ENCODE measurements at regions not wholly inside any gene's neighbourhood (a gene's known extent, or its start where the extent isn't known, plus 50 kb on each side); places are given as distances from the start of the nearest gene placed in this dataset.

DNA sequence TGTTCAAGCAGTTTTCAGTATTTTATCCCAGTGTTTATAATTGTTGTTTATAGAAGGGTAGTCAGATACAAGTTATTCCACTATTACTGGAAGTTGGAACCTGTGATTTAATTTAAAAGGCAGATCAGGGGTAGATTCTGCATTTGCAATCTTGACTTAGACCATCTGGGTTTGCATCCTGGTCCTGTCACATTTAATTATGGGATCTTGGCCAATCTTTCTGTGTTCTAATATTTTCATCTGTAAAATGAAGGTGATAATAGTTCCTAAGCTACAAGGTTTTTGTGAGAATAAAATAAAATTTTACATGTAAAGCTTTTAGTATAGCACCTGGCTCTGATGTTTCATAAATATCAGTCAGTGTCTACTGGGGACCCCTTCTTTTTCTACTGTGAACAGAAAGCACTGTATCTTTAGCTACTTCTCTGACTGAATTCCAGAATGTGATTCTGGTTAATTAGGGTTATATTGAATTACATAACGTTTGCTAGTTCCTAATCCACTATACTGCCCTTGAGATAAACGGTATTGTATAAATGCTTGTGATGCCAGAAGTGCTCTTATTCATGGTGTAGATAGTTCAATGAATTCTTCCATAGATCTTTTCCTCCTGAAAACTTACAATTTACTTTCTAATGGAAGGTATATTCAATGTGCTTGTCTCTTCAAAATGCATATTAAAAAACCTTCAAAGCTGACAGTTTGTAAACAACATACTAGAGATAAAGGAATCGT lies 131.0 kb downstream of the KCNK1 start:
- TF ChIP-seq, protein P1, sequence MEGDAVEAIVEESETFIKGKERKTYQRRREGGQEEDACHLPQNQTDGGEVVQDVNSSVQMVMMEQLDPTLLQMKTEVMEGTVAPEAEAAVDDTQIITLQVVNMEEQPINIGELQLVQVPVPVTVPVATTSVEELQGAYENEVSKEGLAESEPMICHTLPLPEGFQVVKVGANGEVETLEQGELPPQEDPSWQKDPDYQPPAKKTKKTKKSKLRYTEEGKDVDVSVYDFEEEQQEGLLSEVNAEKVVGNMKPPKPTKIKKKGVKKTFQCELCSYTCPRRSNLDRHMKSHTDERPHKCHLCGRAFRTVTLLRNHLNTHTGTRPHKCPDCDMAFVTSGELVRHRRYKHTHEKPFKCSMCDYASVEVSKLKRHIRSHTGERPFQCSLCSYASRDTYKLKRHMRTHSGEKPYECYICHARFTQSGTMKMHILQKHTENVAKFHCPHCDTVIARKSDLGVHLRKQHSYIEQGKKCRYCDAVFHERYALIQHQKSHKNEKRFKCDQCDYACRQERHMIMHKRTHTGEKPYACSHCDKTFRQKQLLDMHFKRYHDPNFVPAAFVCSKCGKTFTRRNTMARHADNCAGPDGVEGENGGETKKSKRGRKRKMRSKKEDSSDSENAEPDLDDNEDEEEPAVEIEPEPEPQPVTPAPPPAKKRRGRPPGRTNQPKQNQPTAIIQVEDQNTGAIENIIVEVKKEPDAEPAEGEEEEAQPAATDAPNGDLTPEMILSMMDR (conservative IDR thresholded peaks at IDR 0.05; ENCODE audit: low read depth, low read length): no peak
- no peak for TF ChIP-seq EZH2 (IDR thresholded peaks at IDR 0.05; ENCODE audit: low read length, unreplicated experiment)
- no peak for TF ChIP-seq EZH2phosphoT487 (IDR thresholded peaks at IDR 0.05; ENCODE audit: borderline replicate concordance, low read length)
